Upper lobe of right lung (tissue), 1 donor: ENCODE measurements at regions not wholly inside any gene's neighbourhood (a gene's known extent, or its start where the extent isn't known, plus 50 kb on each side); places are given as distances from the start of the nearest gene placed in this dataset.
"Not testable (repeated sequence)": the region's sequence is repeated elsewhere in the genome, so short reads cannot be mapped to it uniquely, and the experiment has no call there.

Experiments used
- ATAC-seq: fragments of 200-7000 bp; cut with Tn5 transposase; one replicate; pipeline ENCODE4 v1.9.1; 2020; ENCODE audit warnings: mild to moderate bottlenecking, moderate library complexity
- DNase-seq: peaks from one replicate; pipeline ENCODE4 v3.0.0-alpha.2; 2020
- H3K27ac ChIP-seq: fragments of 200-600 bp; one replicate; pipeline ENCODE4 v1.8.0; 2022
- H3K27me3 ChIP-seq: fragments of 200-600 bp; one replicate; pipeline ENCODE4 v1.8.0; 2022; ENCODE audit warnings: mild to moderate bottlenecking
- H3K36me3 ChIP-seq: fragments of 200-600 bp; one replicate; pipeline ENCODE4 v1.8.0; 2022
- H3K4me1 ChIP-seq: fragments of 200-600 bp; one replicate; pipeline ENCODE4 v1.8.0; 2022
- H3K4me3 ChIP-seq: fragments of 200-600 bp; one replicate; pipeline ENCODE4 v1.8.0; 2022; ENCODE audit warnings: mild to moderate bottlenecking
- H3K9me3 ChIP-seq: fragments of 200-600 bp; one replicate; pipeline ENCODE4 v1.8.0; 2022
- intact Hi-C: fragments of 100-400 bp; cut with DNase I; formaldehyde crosslinking; loops from one replicate; pipeline ENCODE4 v1.11.0; 2022
- TF ChIP-seq, protein P1 (sequence below): fragments of 200-600 bp; IDR thresholded peaks from one replicate; pipeline ENCODE4 v1.8.0; 2022; ENCODE audit warnings: antibody characterized with exemption
- donor health status: DM: no; HTN: yes; CAD: no; lungs with severe emphysema.

DNA sequence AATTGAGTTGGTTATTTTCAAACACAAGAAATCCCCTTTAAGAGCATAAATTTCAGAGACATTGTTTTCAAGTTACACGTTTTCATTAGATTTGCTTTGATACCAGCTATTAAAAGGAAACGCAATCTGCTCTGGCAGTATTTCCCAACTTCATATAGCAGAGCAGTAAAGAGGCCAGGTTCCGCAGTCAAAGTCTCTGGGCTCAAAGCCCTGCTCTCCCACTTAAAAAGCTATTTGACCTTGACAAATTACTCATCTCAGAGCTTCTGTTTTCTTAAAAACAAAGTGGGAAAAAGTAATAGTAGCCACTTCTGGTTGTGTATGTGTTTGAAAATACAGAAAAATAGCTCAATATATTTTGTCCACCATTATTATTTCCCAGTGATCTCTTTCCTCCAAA is 89.7 kb upstream of the CDYL2 start:
- no peak for ATAC-seq
- intact Hi-C loops: no loop called here
- no peak overlapping the region for H3K4me3 ChIP-seq
- no peaks in the 10 kb centered on the region for H3K9me3 ChIP-seq
- no peak for DNase-seq
- TF ChIP-seq, protein P1, sequence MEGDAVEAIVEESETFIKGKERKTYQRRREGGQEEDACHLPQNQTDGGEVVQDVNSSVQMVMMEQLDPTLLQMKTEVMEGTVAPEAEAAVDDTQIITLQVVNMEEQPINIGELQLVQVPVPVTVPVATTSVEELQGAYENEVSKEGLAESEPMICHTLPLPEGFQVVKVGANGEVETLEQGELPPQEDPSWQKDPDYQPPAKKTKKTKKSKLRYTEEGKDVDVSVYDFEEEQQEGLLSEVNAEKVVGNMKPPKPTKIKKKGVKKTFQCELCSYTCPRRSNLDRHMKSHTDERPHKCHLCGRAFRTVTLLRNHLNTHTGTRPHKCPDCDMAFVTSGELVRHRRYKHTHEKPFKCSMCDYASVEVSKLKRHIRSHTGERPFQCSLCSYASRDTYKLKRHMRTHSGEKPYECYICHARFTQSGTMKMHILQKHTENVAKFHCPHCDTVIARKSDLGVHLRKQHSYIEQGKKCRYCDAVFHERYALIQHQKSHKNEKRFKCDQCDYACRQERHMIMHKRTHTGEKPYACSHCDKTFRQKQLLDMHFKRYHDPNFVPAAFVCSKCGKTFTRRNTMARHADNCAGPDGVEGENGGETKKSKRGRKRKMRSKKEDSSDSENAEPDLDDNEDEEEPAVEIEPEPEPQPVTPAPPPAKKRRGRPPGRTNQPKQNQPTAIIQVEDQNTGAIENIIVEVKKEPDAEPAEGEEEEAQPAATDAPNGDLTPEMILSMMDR: no peak
- H3K36me3 ChIP-seq: no peaks in the 10 kb centered on the region
- no peaks in the 10 kb centered on the region for H3K27me3 ChIP-seq
- no peak overlapping the region for H3K27ac ChIP-seq
- H3K4me1 ChIP-seq: no peaks in the 10 kb centered on the region

DNA sequence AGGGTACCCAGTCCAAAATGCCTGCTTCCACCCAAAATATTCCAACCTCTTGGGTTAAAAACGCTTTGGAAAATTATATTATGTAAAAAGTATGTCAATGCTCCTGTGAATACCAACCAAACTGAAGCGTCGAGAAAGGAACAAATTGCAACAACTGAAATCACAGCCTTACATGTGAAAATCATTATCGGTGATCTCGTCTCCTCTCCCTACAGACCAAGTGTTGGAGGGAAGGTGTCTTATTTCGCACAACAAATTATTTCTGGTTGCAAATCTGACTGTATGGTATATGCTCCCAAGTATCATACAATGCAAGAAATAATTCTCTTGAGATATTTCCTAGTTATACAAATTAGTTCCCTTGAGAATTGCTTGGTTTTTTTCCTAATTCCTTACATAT is 89.3 kb upstream of the CDYL2 start:
- H3K27ac ChIP-seq: no peak overlapping the region
- H3K4me3 ChIP-seq: no peak overlapping the region
- no peaks in the 10 kb centered on the region for H3K4me1 ChIP-seq
- TF ChIP-seq, protein P1: no peak
- H3K9me3 ChIP-seq: no peaks in the 10 kb centered on the region
- DNase-seq (no peak), ATAC-seq (no peak)
- H3K27me3 ChIP-seq: no peaks in the 10 kb centered on the region
- intact Hi-C loops: no loop called here
- H3K36me3 ChIP-seq: no peaks in the 10 kb centered on the region

DNA sequence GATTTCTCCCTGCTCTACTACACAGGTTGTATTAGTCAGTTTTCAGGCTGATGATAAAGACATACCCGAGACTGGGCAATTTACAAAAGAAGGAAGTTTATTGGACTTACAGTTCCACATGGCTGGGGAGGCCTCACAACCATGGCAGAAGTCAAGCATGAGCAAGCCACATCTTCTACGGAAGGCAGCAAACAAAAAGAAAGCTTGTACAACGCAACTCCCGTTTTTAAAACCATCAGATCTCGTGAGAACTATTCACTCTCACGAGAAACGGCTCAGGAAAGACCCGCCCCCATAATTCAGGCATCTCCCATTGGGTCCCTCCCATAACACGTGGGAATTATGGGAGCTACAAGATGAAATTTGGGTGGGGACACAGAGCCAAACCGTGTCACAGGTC is 88.0 kb upstream of the CDYL2 start:
- DNase-seq, H3K9me3 ChIP-seq, intact Hi-C loops, ATAC-seq, H3K27ac ChIP-seq, H3K36me3 ChIP-seq, H3K4me1 ChIP-seq, H3K4me3 ChIP-seq, H3K27me3 ChIP-seq: not testable (repeated sequence)

DNA sequence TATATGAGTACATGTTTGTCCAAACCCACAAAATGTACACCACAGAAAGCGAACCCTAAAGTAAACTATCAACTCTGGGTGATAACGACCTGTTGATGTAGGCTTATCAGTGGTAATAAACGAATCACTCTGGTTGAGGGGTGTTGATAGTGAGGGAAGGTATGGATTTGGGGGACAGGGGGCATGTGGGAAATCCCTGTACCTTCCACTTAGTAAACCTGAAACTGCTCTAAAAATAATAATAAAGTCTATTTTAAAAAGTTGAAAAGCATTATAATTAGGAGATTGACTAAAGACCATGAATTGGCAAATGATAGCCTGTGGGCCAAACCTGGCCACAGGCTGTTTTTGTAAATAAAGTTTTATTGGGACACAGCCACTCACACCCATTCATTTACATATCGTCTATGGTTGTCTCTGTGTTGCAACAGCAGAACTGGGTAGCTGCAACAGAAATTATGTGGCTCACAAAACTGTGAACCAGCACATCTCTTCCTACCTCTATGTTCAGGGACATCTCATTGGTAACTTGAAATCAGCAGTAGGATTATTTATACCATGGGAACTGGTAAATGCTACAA is 85.5 kb upstream of the CDYL2 start:
- Histone ChIP-seq H3K4me3 (no peak overlapping the region), H3K4me1 (no peaks in the 10 kb centered on the region), H3K27me3 (no peaks in the 10 kb centered on the region), H3K27ac (no peak overlapping the region), H3K9me3 (no peaks in the 10 kb centered on the region), H3K36me3 (no peaks in the 10 kb centered on the region)
- ATAC-seq (no peak), DNase-seq (no peak)
- intact Hi-C loops: no loop called here
- TF ChIP-seq, protein P1: no peak

DNA sequence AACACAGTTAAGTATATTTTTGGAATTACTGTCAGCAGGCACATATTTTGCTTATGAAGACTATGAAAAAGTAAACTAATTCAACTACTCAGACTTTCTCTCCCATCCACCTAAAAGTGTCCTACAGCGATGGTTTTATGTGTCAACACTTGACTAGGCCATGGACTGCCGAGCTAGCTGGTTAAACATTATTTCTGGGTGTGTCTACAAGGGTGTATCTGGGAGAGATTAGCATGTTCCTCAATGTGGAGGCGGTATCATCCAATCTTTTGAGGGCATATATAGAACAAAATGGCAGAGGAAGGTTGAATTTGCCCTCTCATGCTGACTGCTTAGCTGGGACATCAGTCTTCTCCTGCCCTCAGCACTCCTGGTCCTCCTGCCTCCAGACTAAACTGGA is 82.7 kb upstream of the CDYL2 start:
- H3K27me3 ChIP-seq: no peaks in the 10 kb centered on the region
- H3K4me1 ChIP-seq: no peaks in the 10 kb centered on the region
- no peak overlapping the region for H3K4me3 ChIP-seq
- intact Hi-C loops: no loop called here
- no peaks in the 10 kb centered on the region for H3K9me3 ChIP-seq
- TF ChIP-seq, protein P1: no peak
- no peak overlapping the region for H3K27ac ChIP-seq
- H3K36me3 ChIP-seq: no peaks in the 10 kb centered on the region
- DNase-seq: no peak
- no peak for ATAC-seq

DNA sequence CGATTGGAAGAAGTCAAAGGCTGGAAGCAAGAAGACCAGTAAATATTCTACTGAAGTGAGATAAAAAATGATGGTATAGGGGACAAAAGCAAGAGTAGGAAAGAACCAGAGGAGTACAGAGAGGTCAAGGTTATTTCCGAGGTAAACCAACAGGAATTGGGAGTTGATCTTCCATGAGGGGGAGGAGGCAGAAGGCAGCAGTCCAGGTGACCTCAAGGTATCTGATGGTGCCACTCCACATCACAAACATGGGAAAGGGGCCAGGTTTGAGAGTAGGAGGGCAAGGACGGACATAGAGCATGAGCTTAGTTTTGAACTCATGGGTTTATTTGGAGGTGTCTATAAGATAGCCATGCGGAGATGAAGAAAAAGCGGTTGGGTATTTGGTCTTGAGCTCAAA is 79.4 kb upstream of the CDYL2 start:
- TF ChIP-seq, protein P1: no peak
- ATAC-seq (no peak), DNase-seq (no peak)
- H3K27me3 ChIP-seq: no peaks in the 10 kb centered on the region
- H3K4me3 ChIP-seq: no peak overlapping the region
- H3K9me3 ChIP-seq: no peaks in the 10 kb centered on the region
- H3K36me3 ChIP-seq: no peaks in the 10 kb centered on the region
- intact Hi-C loops: no loop called here
- H3K27ac ChIP-seq: no peak overlapping the region
- H3K4me1 ChIP-seq: no peaks in the 10 kb centered on the region
